ENCODE measurements at regions not wholly inside any gene's neighbourhood (a gene's known extent, or its start where the extent isn't known, plus 50 kb on each side); places are given as distances from the start of the nearest gene placed in this dataset.

- DNase-seq: no peak
Observed at GRCh38 chr2:71749671-71750101, 296.3 kb downstream of the DYSF start.

- no peak for DNase-seq
Observed at GRCh38 chr2:71748227-71748626, 294.9 kb downstream of the DYSF start.

- no peak for DNase-seq
Observed at GRCh38 chr2:71747559-71747958, 294.2 kb downstream of the DYSF start.

GRCh38 chr2:71746946-71747501, 293.7 kb downstream of the DYSF start:
- DNase-seq: no peak

GRCh38 chr2:71744781-71745180, 291.4 kb downstream of the DYSF start:
- DNase-seq: no peak

GRCh38 chr2:71743995-71744675, 290.8 kb downstream of the DYSF start:
- no peak for DNase-seq

GRCh38 chr2:71742953-71743601, 289.7 kb downstream of the DYSF start:
- DNase-seq: no peak

- no peak for DNase-seq
Observed at GRCh38 chr2:71736986-71737385, 283.6 kb downstream of the DYSF start.

- DNase-seq: no peak
Observed at GRCh38 chr2:71736091-71736861, 282.9 kb downstream of the DYSF start.

Measured in stimulated activated CD8-positive, alpha-beta memory T cell treated with anti-CD3 and anti-CD28 coated beads, Interleukin-4, amount 100 ng/mL, for 48 hours (primary cell).